IMR-90 (cell line): ENCODE measurements at regions not wholly inside any gene's neighbourhood (a gene's known extent, or its start where the extent isn't known, plus 50 kb on each side); places are given as distances from the start of the nearest gene placed in this dataset.

Experiments used
- ATAC-seq: fragments of 200-7000 bp; cut with Tn5 transposase; 2 replicates; pipeline ENCODE4 v1.9.1; 2020; ENCODE audit warnings: low read depth, mild to moderate bottlenecking, moderate library complexity
- BruUV-seq: library from RNA; stranded (reverse); fragments of 400-500 nt; replicated peaks from 2 replicates; lab custom pipeline; 2021; lab: Mats Ljungman, UMichigan
- CTCF ChIA-PET: fragments of 300-600 bp; formaldehyde crosslinking; extraction: SDS; loops from one replicate; lab custom pipeline; 2021; ENCODE audit warnings: antibody characterized with exemption; lab: Yijun Ruan, JAX
- POLR2A ChIA-PET: fragments of 300-600 bp; sonication (Branson Sonifier 250); formaldehyde crosslinking; loops from one replicate; lab custom pipeline; 2022; ENCODE audit warnings: antibody characterized with exemption; ENCODE audit not compliant: unreplicated experiment; lab: Charles Lee
- DNase-seq: peaks from one replicate; pipeline ENCODE4 v3.0.0; 2013
- H2AFZ ChIP-seq: replicated peaks from 2 replicates; pipeline ENCODE3; 2013; ENCODE audit warnings: low read length, mild to moderate bottlenecking; ENCODE audit not compliant: poor library complexity
- H2AK5ac ChIP-seq: 2 replicates; pipeline ENCODE4 v1.6.1; 2013; ENCODE audit warnings: low read depth, low read length, inconsistent platforms
- H2AK9ac ChIP-seq: replicated peaks from 2 replicates; pipeline ENCODE3; 2013; ENCODE audit warnings: mild to moderate bottlenecking, low read depth, low read length, moderate library complexity; ENCODE audit not compliant: poor library complexity
- H2BK120ac ChIP-seq: 2 replicates; pipeline ENCODE4 v1.6.1; 2013; ENCODE audit warnings: low read depth, low read length, inconsistent platforms
- H2BK15ac ChIP-seq: 3 replicates; pipeline ENCODE4 v1.6.1; 2013; ENCODE audit warnings: low read depth, low read length, inconsistent platforms
- H2BK20ac ChIP-seq: 2 replicates; pipeline ENCODE4 v1.6.1; 2013; ENCODE audit warnings: low read depth, mild to moderate bottlenecking, inconsistent platforms, low read length, moderate library complexity
- H2BK5ac ChIP-seq: 2 replicates; pipeline ENCODE4 v1.6.1; 2013; ENCODE audit warnings: mild to moderate bottlenecking, low read depth, low read length, inconsistent platforms; ENCODE audit not compliant: poor library complexity, severe bottlenecking
- H3K14ac ChIP-seq: replicated peaks from 2 replicates; pipeline ENCODE4 v1.6.1; 2013; ENCODE audit warnings: low read depth, low read length, inconsistent platforms
- H3K18ac ChIP-seq: 2 replicates; pipeline ENCODE4 v1.6.1; 2013; ENCODE audit warnings: low read depth, low read length, control low read depth
- H3K23ac ChIP-seq: 2 replicates; pipeline ENCODE4 v1.6.1; 2013; ENCODE audit warnings: low read depth, low read length, inconsistent platforms
- H3K27ac ChIP-seq: 2 replicates; pipeline ENCODE4 v1.5.1; 2013; ENCODE audit warnings: mild to moderate bottlenecking, control low read depth, low read length; ENCODE audit not compliant: insufficient read depth
- H3K27me3 ChIP-seq: 2 replicates; pipeline ENCODE4 v1.6.1; 2013; ENCODE audit warnings: low read length; ENCODE audit not compliant: control insufficient read depth, insufficient read depth
- H3K36me3 ChIP-seq: 2 replicates; pipeline ENCODE4 v1.6.1; 2013; ENCODE audit warnings: low read length, mixed read lengths; ENCODE audit not compliant: control insufficient read depth, insufficient read depth
- H3K4ac ChIP-seq: 2 replicates; pipeline ENCODE4 v1.6.1; 2013; ENCODE audit warnings: low read depth, low read length, inconsistent platforms
- H3K4me1 ChIP-seq: 2 replicates; pipeline ENCODE4 v1.6.1; 2013; ENCODE audit warnings: low read length, mixed read lengths; ENCODE audit not compliant: control insufficient read depth, insufficient read depth
- H3K4me2 ChIP-seq: 2 replicates; pipeline ENCODE4 v1.6.1; 2013; ENCODE audit warnings: low read depth, mild to moderate bottlenecking, control low read depth, low read length, moderate library complexity
- H3K4me3 ChIP-seq: 2 replicates; pipeline ENCODE4 v1.5.1; 2013; ENCODE audit warnings: low read depth, mild to moderate bottlenecking, control low read depth, low read length, moderate library complexity; ENCODE audit not compliant: insufficient read depth
- H3K56ac ChIP-seq: 2 replicates; pipeline ENCODE4 v1.6.1; 2013; ENCODE audit warnings: low read length, inconsistent platforms; ENCODE audit not compliant: insufficient read depth; ENCODE audit errors: extremely low read depth
- H3K79me1 ChIP-seq, 2 experiments: 2 replicates each; pipeline ENCODE4 v1.6.1; 2013; ENCODE audit warnings: low read length in 2 of 2, inconsistent platforms in 1 of 2, low read depth in 1 of 2
- H3K9ac ChIP-seq: 2 replicates; pipeline ENCODE4 v1.6.1; 2013; ENCODE audit warnings: low read depth, low read length, control low read depth
- H3K9me1 ChIP-seq: 2 replicates; pipeline ENCODE4 v1.6.1; 2013; ENCODE audit warnings: low read length, inconsistent platforms; ENCODE audit not compliant: insufficient read depth
- H3K9me3 ChIP-seq: 2 replicates; pipeline ENCODE4 v1.6.1; 2013; ENCODE audit warnings: low read length; ENCODE audit not compliant: control insufficient read depth, insufficient read depth
- H4K20me1 ChIP-seq: 2 replicates; pipeline ENCODE4 v1.6.1; 2013; ENCODE audit warnings: low read length, inconsistent platforms; ENCODE audit not compliant: insufficient read depth
- H4K5ac ChIP-seq: 2 replicates; pipeline ENCODE4 v1.6.1; 2013; ENCODE audit warnings: mild to moderate bottlenecking, low read depth, low read length, control low read depth
- H4K8ac ChIP-seq, 2 experiments: 2 replicates each; pipeline ENCODE4 v1.6.1; 2013; ENCODE audit warnings: low read depth in 2 of 2, low read length in 2 of 2, control low read depth in 1 of 2, inconsistent platforms in 1 of 2
- H4K91ac ChIP-seq: 2 replicates; pipeline ENCODE4 v1.6.1; 2013; ENCODE audit warnings: low read depth, low read length, inconsistent platforms; ENCODE audit not compliant: insufficient read depth
- BHLHE40 ChIP-seq: fragments of 150-350 bp; IDR thresholded peaks from 2 replicates; pipeline ENCODE4 v1.6.1; 2016; ENCODE audit warnings: mild to moderate bottlenecking, low read depth, low read length
- CEBPB ChIP-seq: IDR thresholded peaks from 2 replicates; pipeline ENCODE4 v1.6.1; 2012; ENCODE audit warnings: low read depth, low read length, improper control_type of control experiment
- CHD1 ChIP-seq: IDR thresholded peaks from 2 replicates; pipeline ENCODE4 v1.6.1; 2012; ENCODE audit warnings: low read depth, low read length, improper control_type of control experiment
- CTCF ChIP-seq: conservative IDR thresholded peaks from 2 replicates; pipeline ENCODE4 v1.5.1; 2012; ENCODE audit warnings: mild to moderate bottlenecking, low read depth, low read length, improper control_type of control experiment
- ELK1 ChIP-seq: fragments of 150-350 bp; IDR thresholded peaks from 2 replicates; pipeline ENCODE4 v1.6.1; 2016; ENCODE audit warnings: low read depth, mild to moderate bottlenecking, low read length, moderate library complexity, borderline replicate concordance
- FOS ChIP-seq: fragments of 150-350 bp; IDR thresholded peaks from 2 replicates; pipeline ENCODE4 v1.6.1; 2016; ENCODE audit warnings: low read depth, low read length
- MXI1 ChIP-seq: IDR thresholded peaks from 2 replicates; pipeline ENCODE4 v1.6.1; 2012; ENCODE audit warnings: low read depth, mild to moderate bottlenecking, low read length, moderate library complexity, borderline replicate concordance
- POLR2A ChIP-seq: IDR thresholded peaks from 2 replicates; pipeline ENCODE4 v1.6.1; 2012; ENCODE audit warnings: mild to moderate bottlenecking, low read depth, low read length
- RAD21 ChIP-seq: IDR thresholded peaks from 2 replicates; pipeline ENCODE4 v1.6.1; 2012; ENCODE audit warnings: low read length, improper control_type of control experiment
- RFX5 ChIP-seq: IDR thresholded peaks from 2 replicates; pipeline ENCODE4 v1.8.0; 2012; ENCODE audit warnings: low read depth, mild to moderate bottlenecking, low read length, moderate library complexity
- SMC3 ChIP-seq: fragments of 150-350 bp; IDR thresholded peaks from 2 replicates; pipeline ENCODE4 v1.6.1; 2016; ENCODE audit warnings: low read depth, mild to moderate bottlenecking, antibody characterized with exemption, low read length, moderate library complexity
- WGBS, 2 experiments: methylation state at CpG; one replicate each; pipeline versions ENCODE4 v1.1.5 to v1.1.7; 2013; ENCODE audit warnings: missing lambda C conversion rate in 2 of 2; ENCODE audit not compliant: insufficient read length in 1 of 2; ENCODE audit errors: extremely low coverage in 2 of 2; 5-methylcytosine and 5-hydroxymethylcytosine counted together
- dilution Hi-C: fragments of 300-500 bp; cut with HindIII; formaldehyde crosslinking; loops from one replicate; pipeline ENCODE4 v1.14.3; 2018; ENCODE audit warnings: low sequenced_read_pairs; ENCODE audit not compliant: unreplicated experiment
- in situ Hi-C: fragments of 300-500 bp; cut with MboI; formaldehyde crosslinking; loops from 3 replicates; pipeline ENCODE4 v1.14.3; 2019; ENCODE audit warnings: low sequenced_read_pairs, inconsistent platforms, mixed read lengths
- intact Hi-C: fragments of 100-400 bp; cut with micrococcal nuclease; formaldehyde crosslinking; loops from 2 replicates; pipeline ENCODE4 v1.10.0; 2022

DNA sequence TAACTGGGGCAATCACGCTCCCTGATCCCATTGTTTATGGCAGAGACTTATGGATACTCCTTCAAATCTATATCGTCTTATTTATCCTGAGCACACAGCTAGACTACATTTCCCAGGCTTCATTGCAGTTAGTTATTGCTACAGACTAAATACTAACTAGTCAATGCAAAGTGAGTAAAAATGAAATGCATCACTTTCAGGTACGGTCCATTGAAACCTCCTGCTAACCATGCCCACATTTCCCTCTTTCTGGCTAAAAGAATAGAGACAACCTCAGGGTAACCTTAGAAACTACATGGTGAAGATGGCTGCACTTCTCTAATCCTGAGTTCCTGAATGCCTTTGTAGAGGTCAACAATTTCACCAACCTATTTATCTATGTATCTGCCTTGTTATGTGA lies 437.4 kb downstream of the EPHA4 start:
- no peak overlapping the region for H2AFZ ChIP-seq
- H2BK15ac ChIP-seq: no peak overlapping the region
- H3K4me1 ChIP-seq: no peaks in the 10 kb centered on the region
- POLR2A ChIA-PET: no interaction called here
- no peaks in the 10 kb centered on the region for H3K36me3 ChIP-seq
- no peak overlapping the region for H3K14ac ChIP-seq
- H3K27ac ChIP-seq: no peak overlapping the region
- in situ Hi-C loops: no loop called here
- no peak overlapping the region for H3K4ac ChIP-seq
- dilution Hi-C loops: no loop called here
- H2BK120ac ChIP-seq: no peak overlapping the region
- no peak for DNase-seq
- no peak overlapping the region for H2BK5ac ChIP-seq
- no peak overlapping the region for H3K56ac ChIP-seq
- no TSS peak for BruUV-seq
- H4K8ac ChIP-seq: no peak overlapping the region
- H3K9me1 ChIP-seq: no peaks in the 10 kb centered on the region
- no peaks in the 10 kb centered on the region for H3K27me3 ChIP-seq
- no peak overlapping the region for H2AK9ac ChIP-seq
- no peak overlapping the region for H3K18ac ChIP-seq
- no peak overlapping the region for H2BK20ac ChIP-seq
- H4K5ac ChIP-seq: no peak overlapping the region
- TF ChIP-seq BHLHE40 (no peak), ELK1 (no peak), POLR2A (no peak), RFX5 (no peak), CEBPB (no peak), FOS (no peak), MXI1 (no peak), CTCF (no peak), RAD21 (no peak), SMC3 (no peak), CHD1 (no peak)
- no peak overlapping the region for H3K4me3 ChIP-seq
- no CpG with 5 or more reads among the region's 3 CpGs for WGBS, 2 experiments
- H3K9ac ChIP-seq: no peak overlapping the region
- no peak overlapping the region for H4K91ac ChIP-seq
- no peaks in the 10 kb centered on the region for H3K79me1 ChIP-seq
- no peak overlapping the region for H3K4me2 ChIP-seq
- ATAC-seq: no peak
- no peak overlapping the region for H3K23ac ChIP-seq
- no peaks in the 10 kb centered on the region for H4K20me1 ChIP-seq
- CTCF ChIA-PET: no interaction called here
- H3K9me3 ChIP-seq: no peaks in the 10 kb centered on the region
- intact Hi-C loops: no loop called here
- no peak overlapping the region for H2AK5ac ChIP-seq
